GM21619 (cell line): ENCODE measurements at regions not wholly inside any gene's neighbourhood (a gene's known extent, or its start where the extent isn't known, plus 50 kb on each side); places are given as distances from the start of the nearest gene placed in this dataset.

ENCODE experiments used
- ATAC-seq: cut with Tn5 transposase; IDR thresholded peaks from one replicate; pipeline ENCODE4 v1.9.1; 2021; ENCODE audit not compliant: unreplicated experiment

GRCh38 chr5:2696156-2696807 is 55.2 kb downstream of the IRX2 start:
- ATAC-seq = no peak

DNA sequence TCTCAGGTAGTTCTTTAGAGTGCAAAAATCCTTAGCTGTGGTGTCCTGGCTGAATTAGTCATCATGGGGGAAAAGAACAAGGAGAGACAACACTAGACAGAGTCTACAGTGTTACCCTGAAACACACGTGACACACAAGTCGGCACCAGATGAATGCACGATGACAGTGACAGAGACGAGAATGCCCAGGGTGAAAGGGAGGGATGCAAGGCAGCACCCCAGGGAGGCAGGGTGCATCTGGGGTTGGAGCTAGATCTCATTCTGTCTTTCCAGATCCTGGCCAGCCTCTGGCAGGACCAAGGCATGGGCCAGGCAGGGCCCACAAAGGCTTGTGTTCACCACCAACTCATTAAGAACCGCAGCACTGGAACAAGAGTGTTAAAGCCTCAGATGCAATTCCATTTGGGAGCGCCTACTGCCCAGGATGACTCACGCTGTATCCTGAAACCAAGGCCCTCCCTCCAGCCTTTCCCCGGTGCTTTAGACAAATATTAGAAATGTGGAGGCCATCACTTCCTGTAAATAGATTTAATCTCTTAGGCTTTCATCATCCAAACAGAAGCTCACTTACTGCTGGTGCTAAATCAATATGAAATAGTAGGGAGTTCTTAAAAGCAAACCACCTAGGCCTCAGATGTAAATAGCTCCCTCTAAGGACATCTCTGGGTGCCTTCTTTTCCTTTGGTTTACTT is 56.1 kb downstream of the IRX2 start:
- ATAC-seq = no peak

DNA sequence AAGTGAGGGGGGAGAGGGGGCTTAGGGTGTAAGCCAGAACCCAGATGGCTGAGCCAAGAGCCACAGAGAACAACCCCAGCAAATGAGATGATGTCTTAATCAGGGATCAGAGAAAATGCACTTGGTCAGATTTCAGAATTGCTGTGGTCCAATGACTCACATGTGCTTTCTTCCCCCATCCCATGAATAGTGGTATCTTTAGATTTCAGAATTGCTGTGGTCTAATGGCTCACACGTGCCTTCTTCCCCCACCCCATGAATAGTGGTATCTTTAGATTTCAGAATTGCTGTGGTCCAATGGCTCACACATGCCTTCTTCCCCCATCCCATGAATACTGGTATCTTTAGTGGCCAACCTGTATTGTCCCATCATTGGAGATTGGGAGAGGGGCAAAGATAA is 59.9 kb downstream of the IRX2 start:
- no peak for ATAC-seq

GRCh38 chr5:2690293-2690692 is 61.2 kb downstream of the IRX2 start:
- no peak for ATAC-seq

GRCh38 chr5:2688586-2688985 is 62.9 kb downstream of the IRX2 start:
- no peak for ATAC-seq

DNA sequence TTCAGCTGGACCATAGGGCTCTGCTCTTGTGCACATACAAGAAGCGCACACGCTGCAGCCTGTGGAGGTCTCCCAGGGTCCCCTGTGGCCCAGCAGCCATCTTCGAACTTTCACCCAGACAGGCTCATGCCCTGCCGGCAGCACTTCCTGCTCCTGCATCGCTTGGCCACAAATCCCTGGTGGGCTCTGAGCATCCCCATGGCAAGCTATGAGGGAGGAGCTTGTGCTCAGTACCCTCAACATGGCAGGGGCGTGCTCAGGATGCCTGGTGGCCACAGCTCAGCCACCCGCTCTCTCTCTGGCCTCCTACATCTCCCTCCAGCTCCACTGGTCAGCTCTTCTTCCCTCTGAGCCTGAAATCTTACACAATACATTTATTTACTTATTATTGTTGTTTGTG is 63.7 kb downstream of the IRX2 start:
- ATAC-seq = no peak

- no peak for ATAC-seq
Observed at GRCh38 chr5:2686321-2687124, 65.0 kb downstream of the IRX2 start.

DNA sequence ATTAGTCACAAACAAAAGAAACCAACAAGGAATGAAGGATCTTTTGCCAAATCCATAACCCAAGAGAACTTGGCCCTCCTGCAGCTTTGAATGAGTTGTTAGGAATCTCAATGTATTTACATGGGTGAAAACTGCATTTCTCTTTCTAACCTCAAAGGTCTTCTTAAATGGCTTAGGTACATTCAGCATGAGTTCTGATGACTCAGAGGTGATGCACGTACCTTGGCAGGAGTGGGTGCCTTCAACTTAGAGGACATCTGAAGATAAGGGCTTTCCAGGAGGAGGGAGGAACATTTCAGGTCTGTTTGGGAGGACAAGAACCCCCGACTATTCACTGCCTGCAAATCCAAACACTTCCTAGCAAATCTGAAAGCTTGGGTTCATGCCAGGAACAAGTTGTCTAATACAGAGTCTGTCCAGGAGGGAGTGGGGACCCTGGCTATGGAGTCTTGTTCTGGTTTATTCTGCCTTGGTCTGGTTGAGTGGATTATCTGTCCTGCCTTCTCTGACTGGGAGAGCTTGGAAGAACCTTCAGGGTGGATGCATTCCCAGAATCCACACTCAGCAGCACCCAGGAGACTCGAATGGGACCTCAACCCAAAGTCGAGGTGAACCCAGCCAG is 65.7 kb downstream of the IRX2 start:
- ATAC-seq = no peak

DNA sequence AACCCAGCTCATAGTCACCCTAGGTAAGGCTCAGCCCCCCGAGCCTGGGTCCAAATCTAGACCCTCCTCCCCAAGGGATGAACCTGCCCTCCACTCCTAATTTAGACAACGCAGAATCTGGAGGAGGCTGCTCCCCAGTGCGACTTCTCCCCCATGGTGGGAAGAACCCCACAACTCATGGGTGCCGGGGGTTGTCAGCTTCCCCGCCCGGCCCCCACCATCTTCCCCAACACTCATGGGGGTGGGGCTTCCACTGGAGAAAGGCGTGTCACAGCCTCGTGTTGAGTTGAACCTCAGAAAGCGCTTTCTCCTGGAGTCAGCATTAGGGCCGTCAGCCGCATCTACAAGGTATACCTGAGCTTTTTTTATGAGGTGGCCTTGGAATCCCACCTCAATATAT is 66.9 kb downstream of the IRX2 start:
- ATAC-seq = no peak

DNA sequence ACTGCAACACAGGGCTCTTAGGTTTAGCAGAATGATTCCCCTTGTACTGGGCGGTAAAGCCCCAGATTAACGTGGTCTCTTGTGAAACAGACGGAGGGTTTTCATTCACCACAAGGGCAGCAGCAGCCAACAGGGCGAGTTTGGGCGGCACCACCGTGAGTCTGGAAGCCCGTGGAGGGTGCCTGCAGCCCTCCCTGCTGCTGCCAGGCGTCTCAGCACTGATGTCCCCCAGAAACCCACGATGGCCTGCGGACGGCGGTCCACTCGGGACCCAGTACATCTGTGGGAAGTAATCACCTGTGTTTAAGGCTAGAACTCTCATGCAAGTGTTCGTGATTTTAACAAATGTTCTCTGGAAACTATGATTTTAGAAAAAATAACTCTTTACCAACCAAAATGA is 67.8 kb downstream of the IRX2 start:
- ATAC-seq = no peak

GRCh38 chr5:2681476-2681875 is 70.0 kb downstream of the IRX2 start:
- no peak for ATAC-seq

GRCh38 chr5:2680979-2681378 is 70.5 kb downstream of the IRX2 start:
- ATAC-seq = no peak

- ATAC-seq = no peak
Observed at GRCh38 chr5:2677689-2678088, 73.8 kb downstream of the IRX2 start.

GRCh38 chr5:2675548-2675947 is 75.9 kb downstream of the IRX2 start:
- ATAC-seq = no peak

DNA sequence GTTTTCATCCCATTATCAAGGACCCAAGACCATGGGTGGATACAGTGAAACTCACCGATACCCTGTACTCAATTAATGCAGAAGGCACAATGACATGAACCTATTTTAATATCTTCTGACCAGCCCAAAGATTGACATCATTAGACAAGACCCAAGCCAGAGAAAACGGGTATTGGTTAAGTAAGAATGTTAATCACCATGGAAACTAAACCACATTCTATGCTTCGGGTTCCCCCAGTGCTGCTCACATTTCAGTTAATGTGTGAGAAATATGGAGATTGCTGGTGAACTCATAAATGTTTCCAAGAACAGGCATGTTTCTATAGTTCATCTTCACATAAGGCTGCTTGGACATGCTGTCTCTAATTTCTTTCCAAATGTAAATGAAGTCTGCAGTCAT is 77.0 kb downstream of the IRX2 start:
- ATAC-seq = no peak

GRCh38 chr5:2670940-2671339 is 80.5 kb downstream of the IRX2 start:
- ATAC-seq = no peak

- ATAC-seq = no peak
Observed at GRCh38 chr5:2669913-2670312, 81.6 kb downstream of the IRX2 start.

- ATAC-seq = no peak
Observed at GRCh38 chr5:2669259-2669658, 82.2 kb downstream of the IRX2 start.

GRCh38 chr5:2666081-2666480 is 85.4 kb downstream of the IRX2 start:
- no peak for ATAC-seq

- ATAC-seq = no peak
Observed at GRCh38 chr5:2663489-2663888, 88.0 kb downstream of the IRX2 start.

GRCh38 chr5:2660315-2660714 is 91.2 kb downstream of the IRX2 start:
- ATAC-seq = no peak
